ENCODE measurements at regions not wholly inside any gene's neighbourhood (a gene's known extent, or its start where the extent isn't known, plus 50 kb on each side); places are given as distances from the start of the nearest gene placed in this dataset.

- Histone ChIP-seq H3K9ac (replicated peaks in 1 of 4; ENCODE audit: extremely low read depth in 1 of 4, low read depth in 3 of 4, low read length in 3 of 4) (no peak overlapping the region), H3K23me2 (ENCODE audit: low read depth, low read length) (0 out of 2 replicates have a peak, but pooled peaks cover 2% of the 10 kb centered on the region), H2BK12ac (ENCODE audit: low read depth, low read length) (no peak overlapping the region), H2BK120ac (replicated peaks; ENCODE audit: low read depth, low read length) (no peak overlapping the region), H3K36me3 (ENCODE audit: control insufficient read depth in 2 of 4, insufficient read depth in 4 of 4, low read length in 3 of 4) (no peaks in the 10 kb centered on the region), H2BK15ac (ENCODE audit: low read length) (no peak overlapping the region), H4K5ac (ENCODE audit: insufficient read length, low read depth, low read length) (no peak overlapping the region), H2BK5ac (ENCODE audit: low read depth, low read length) (no peak overlapping the region), H3K27me3 (replicated peaks in 1 of 4; ENCODE audit: control insufficient read depth in 3 of 4, extremely low read depth in 1 of 4, insufficient read depth in 3 of 4, low read length in 3 of 4) (no peaks in the 10 kb centered on the region), H2AK5ac (ENCODE audit: low read depth, low read length) (no peak overlapping the region), H3K4me2 (ENCODE audit: insufficient read depth in 1 of 2, low read depth in 2 of 2, low read length in 2 of 2) (no peak overlapping the region), H3K4ac (replicated peaks; ENCODE audit: insufficient read length, low read depth, low read length) (no peak overlapping the region), H3K27ac (ENCODE audit: low read depth, low read length) (no peak overlapping the region), H3K14ac (ENCODE audit: insufficient read length) (no peak overlapping the region), H3K4me3 (ENCODE audit: extremely low read depth in 1 of 4, insufficient read depth in 2 of 4, low read depth in 3 of 4, low read length in 4 of 4) (no peak overlapping the region), H4K8ac (ENCODE audit: extremely low read depth, insufficient read depth, low read length) (no peak overlapping the region), H3K79me2 (ENCODE audit: control insufficient read depth in 1 of 2, insufficient read depth in 2 of 2, low read length in 2 of 2) (no peaks in the 10 kb centered on the region), H4K91ac (replicated peaks; ENCODE audit: insufficient read length, low read length) (no peak overlapping the region), H3K9me3 (ENCODE audit: insufficient read depth in 2 of 2, low read depth in 1 of 2, low read length in 1 of 2) (no peaks in the 10 kb centered on the region), H3K56ac (replicated peaks; ENCODE audit: insufficient read length, low read depth, low read length) (no peak overlapping the region), H2AFZ (ENCODE audit: low read length) (no peak overlapping the region), H2BK20ac (ENCODE audit: low read length) (no peak overlapping the region), H3K18ac (ENCODE audit: extremely low read depth, low read length) (no peak overlapping the region), H3K23ac (ENCODE audit: insufficient read length) (no peak overlapping the region), H3K4me1 (replicated peaks in 1 of 4; ENCODE audit: control insufficient read depth in 3 of 4, insufficient read depth in 4 of 4, low read length in 3 of 4) (no peaks in the 10 kb centered on the region), H4K20me1 (replicated peaks in 1 of 2; ENCODE audit: control insufficient read depth in 1 of 2, insufficient read depth in 2 of 2, low read length in 2 of 2) (no peaks in the 10 kb centered on the region), H3K79me1 (ENCODE audit: low read depth, low read length) (no peaks in the 10 kb centered on the region)
- TF ChIP-seq EGR1 (IDR thresholded peaks at IDR 0.05; ENCODE audit: borderline replicate concordance, low read depth, low read length) (no peak), USF2 (IDR thresholded peaks at IDR 0.05; ENCODE audit: low read length) (no peak), RNF2 (IDR thresholded peaks at IDR 0.05; ENCODE audit: borderline replicate concordance, low read depth, low read length, missing control alignments, poor library complexity, severe bottlenecking) (no peak), HDAC6 (IDR thresholded peaks at IDR 0.05; ENCODE audit: low read depth, low read length) (no peak), SP1 (IDR thresholded peaks at IDR 0.05; ENCODE audit: low read depth, low read length) (no peak)
- FAIRE-seq (no peak), DNase-seq (ENCODE audit: low read depth in 1 of 2, low spot score in 2 of 2) (no peak)
- CTCF ChIA-PET (ENCODE audit: partially characterized antibody): no interaction called here
- POLR2A ChIA-PET (ENCODE audit: partially characterized antibody): no interaction called here
- 85% methylated on average over 4 of the region's 4 CpGs; no CpG with 5 or more reads in 1 of the 2 experiments for WGBS, 2 experiments (ENCODE audit: extremely low coverage in 1 of 2, insufficient coverage in 1 of 2, insufficient read length in 1 of 2, insufficient replicate concordance in 2 of 2, low coverage in 1 of 2, low lambda C conversion rate in 2 of 2, missing lambda C conversion rate in 1 of 2)
Measured at GRCh38 chr19:31974941-31975340, 370.5 kb upstream of the ZNF507 start.
